SK-N-SH (cell line): ENCODE measurements at regions not wholly inside any gene's neighbourhood (a gene's known extent, or its start where the extent isn't known, plus 50 kb on each side); places are given as distances from the start of the nearest gene placed in this dataset.
A peak's percentile ranks its signal among the peaks of the same experiment; 100 is the strongest.

Experiments
- CTCF ChIA-PET: fragments of 300-600, 350-600 bp; formaldehyde crosslinking; extraction: SDS; loops from one replicate; lab custom pipeline; 2021; lab: Yijun Ruan, JAX
- POLR2A ChIA-PET: fragments of 350-600 bp; sonication (Branson Sonifier 250); formaldehyde crosslinking; extraction: SDS; loops from one replicate; lab custom pipeline; 2020; ENCODE audit warnings: antibody characterized with exemption, inconsistent platforms; lab: Yijun Ruan, JAX
- DNase-seq: peaks from one replicate; pipeline ENCODE4 v3.0.0; 2012
- H2AFZ ChIP-seq: fragments of 200-600 bp; sonication (generic); 2 replicates; pipeline ENCODE4 v1.8.1; 2016; ENCODE audit warnings: antibody characterized with exemption, mild to moderate bottlenecking, low read depth
- H3F3A ChIP-seq: fragments of 200-600 bp; sonication (generic); replicated peaks from 2 replicates; pipeline ENCODE3; 2016; ENCODE audit warnings: antibody characterized with exemption, mild to moderate bottlenecking; ENCODE audit not compliant: insufficient read depth
- H3K27ac ChIP-seq, 2 experiments: fragments of 200-500 bp in 1 of 2; fragments of 200-600 bp in 1 of 2; sonication (Bioruptor generic) in 1 of 2; sonication (generic), shearing (Covaris generic) in 1 of 2; 2 replicates each; pipeline versions ENCODE4 v1.5.1 to v1.6.1; 2014 to 2016; ENCODE audit warnings: low read depth in 2 of 2, inconsistent platforms in 1 of 2, low read length in 1 of 2, mild to moderate bottlenecking in 1 of 2, mixed read lengths in 1 of 2
- H3K27me3 ChIP-seq: fragments of 200-600 bp; sonication (generic), shearing (Covaris generic); 2 replicates; pipeline ENCODE4 v1.6.1; 2016; ENCODE audit warnings: mixed run types; ENCODE audit not compliant: insufficient read depth
- H3K36me3 ChIP-seq, 2 experiments: fragments of 200-500 bp in 1 of 2; fragments of 200-600 bp in 1 of 2; sonication (Bioruptor generic) in 1 of 2; sonication (generic) in 1 of 2; replicated peaks in 1 of 2; 2 replicates each; pipeline versions ENCODE3 to v1.5.1; 2014 to 2016; ENCODE audit warnings: low read length in 1 of 2, mild to moderate bottlenecking in 1 of 2; ENCODE audit not compliant: insufficient read depth in 2 of 2, control insufficient read depth in 1 of 2
- H3K4me1 ChIP-seq, 2 experiments: fragments of 200-500 bp in 1 of 2; fragments of 200-600 bp in 1 of 2; sonication (Bioruptor generic) in 1 of 2; sonication (generic), shearing (Covaris generic) in 1 of 2; 2 replicates each; pipeline versions ENCODE4 v1.5.1 to v1.6.1; 2014 to 2016; ENCODE audit warnings: low read depth in 1 of 2, low read length in 1 of 2, mixed run types in 1 of 2; ENCODE audit not compliant: insufficient read depth in 2 of 2, control insufficient read depth in 1 of 2
- H3K4me2 ChIP-seq: fragments of 200-600 bp; sonication (generic), shearing (Covaris generic); 2 replicates; pipeline ENCODE4 v1.6.1; 2017; ENCODE audit warnings: mixed run types
- H3K4me3 ChIP-seq, 2 experiments: fragments of 200-500 bp in 1 of 2; fragments of 200-600 bp in 1 of 2; sonication (Bioruptor generic) in 1 of 2; sonication (generic), shearing (Covaris generic) in 1 of 2; 2 replicates each; pipeline versions ENCODE4 v1.5.1 to v1.8.1; 2014 to 2016; ENCODE audit warnings: low read depth in 2 of 2, inconsistent platforms in 1 of 2, low read length in 1 of 2, mild to moderate bottlenecking in 1 of 2, mixed read lengths in 1 of 2, moderate library complexity in 1 of 2
- H3K79me2 ChIP-seq: fragments of 200-600 bp; sonication (generic); 2 replicates; pipeline ENCODE4 v1.8.1; 2017; ENCODE audit warnings: mild to moderate bottlenecking; ENCODE audit not compliant: insufficient read depth
- H3K9ac ChIP-seq: fragments of 200-600 bp; sonication (generic); 2 replicates; pipeline ENCODE4 v1.6.1; 2017; ENCODE audit warnings: mixed run types
- H3K9me2 ChIP-seq: fragments of 200-600 bp; sonication (generic); 2 replicates; pipeline ENCODE4 v1.6.1; 2017; ENCODE audit warnings: mixed run types
- H3K9me3 ChIP-seq: fragments of 200-600 bp; sonication (generic); 2 replicates; pipeline ENCODE4 v1.6.1; 2017; ENCODE audit warnings: mixed run types, mild to moderate bottlenecking, moderate library complexity
- H4K20me1 ChIP-seq: fragments of 200-600 bp; sonication (generic); 2 replicates; pipeline ENCODE4 v1.6.1; 2017; ENCODE audit warnings: mild to moderate bottlenecking, mixed run types; ENCODE audit not compliant: insufficient read depth
- CTCF ChIP-seq: fragments of 200-600 bp; sonication (generic); IDR thresholded peaks from 2 replicates; pipeline ENCODE4 v1.6.1; 2017; ENCODE audit warnings: antibody characterized with exemption, mild to moderate bottlenecking, moderate library complexity
- EP300 ChIP-seq, 2 experiments: IDR thresholded peaks; 2 replicates each; pipeline versions ENCODE4 v1.4.0 to v1.6.1; 2012; ENCODE audit warnings: borderline replicate concordance in 1 of 2, low read depth in 1 of 2, low read length in 1 of 2
- EZH2phosphoT487 ChIP-seq: fragments of 200-600 bp; sonication (generic); IDR thresholded peaks from 2 replicates; pipeline ENCODE4 v1.6.1; 2017; ENCODE audit warnings: low read depth, mixed run types, mild to moderate bottlenecking, antibody characterized with exemption, moderate library complexity, borderline replicate concordance
- GATA2 ChIP-seq: sonication (generic); formaldehyde crosslinking; IDR thresholded peaks from 2 replicates; pipeline ENCODE4 v1.5.0; 2020; ENCODE audit warnings: mild to moderate bottlenecking, missing genetic modification reagents
- PBX3 ChIP-seq: IDR thresholded peaks from 2 replicates; pipeline ENCODE4; 2012
- RAD21 ChIP-seq: IDR thresholded peaks from 2 replicates; pipeline ENCODE4 v1.6.1; 2012; ENCODE audit warnings: mild to moderate bottlenecking, low read length
- SMC3 ChIP-seq: IDR thresholded peaks from 2 replicates; pipeline ENCODE4 v1.6.1; 2012; ENCODE audit warnings: low read depth, low read length, improper control_type of control experiment
- TEAD4 ChIP-seq: IDR thresholded peaks from 2 replicates; pipeline ENCODE4 v1.4.0; 2012; ENCODE audit warnings: mild to moderate bottlenecking, borderline replicate concordance; ENCODE audit not compliant: insufficient read depth
- WGBS: methylation state at CpG from one replicate; pipeline ENCODE4 v1.1.6; 2017; ENCODE audit warnings: low lambda C conversion rate; 5-methylcytosine and 5-hydroxymethylcytosine counted together
- TF ChIP-seq, protein P1 (sequence below): fragments of 150-350 bp; IDR thresholded peaks from 2 replicates; pipeline ENCODE4 v1.6.1; 2017; ENCODE audit warnings: antibody characterized with exemption, low read length, low read depth, borderline replicate concordance

GRCh38 chr13:62022369-62022768, 606.7 kb upstream of the PCDH20 start (continued):
- TF ChIP-seq, protein P1, sequence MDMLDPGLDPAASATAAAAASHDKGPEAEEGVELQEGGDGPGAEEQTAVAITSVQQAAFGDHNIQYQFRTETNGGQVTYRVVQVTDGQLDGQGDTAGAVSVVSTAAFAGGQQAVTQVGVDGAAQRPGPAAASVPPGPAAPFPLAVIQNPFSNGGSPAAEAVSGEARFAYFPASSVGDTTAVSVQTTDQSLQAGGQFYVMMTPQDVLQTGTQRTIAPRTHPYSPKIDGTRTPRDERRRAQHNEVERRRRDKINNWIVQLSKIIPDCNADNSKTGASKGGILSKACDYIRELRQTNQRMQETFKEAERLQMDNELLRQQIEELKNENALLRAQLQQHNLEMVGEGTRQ: no peak

DNA sequence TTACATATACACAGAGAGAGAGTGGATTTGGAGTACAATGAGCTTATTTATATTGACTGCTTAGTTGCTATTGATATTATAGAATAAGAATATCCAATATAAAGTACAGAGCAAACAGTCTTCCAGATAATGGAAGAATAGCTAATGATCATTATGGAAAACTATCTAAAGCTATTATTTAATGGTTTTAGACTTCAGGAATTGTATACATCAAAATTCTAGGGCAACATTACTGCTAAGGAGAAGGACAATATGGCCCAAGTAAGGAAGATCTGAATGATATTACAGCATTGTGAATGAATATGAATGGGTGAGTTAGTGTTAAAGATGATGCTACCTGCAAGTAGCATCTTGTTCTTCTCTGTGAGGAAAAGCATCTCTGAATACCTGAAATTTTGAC, 604.2 kb upstream of the PCDH20 start:
- H3K4me2 ChIP-seq: no peak overlapping the region
- CTCF ChIA-PET: no interaction called here
- H2AFZ ChIP-seq: no peak overlapping the region
- no peaks in the 10 kb centered on the region for H3K36me3 ChIP-seq
- DNase-seq: no peak
- TF ChIP-seq TEAD4 (no peak), GATA2 (CRISPR knock-in tag) (no peak), EZH2phosphoT487 (no peak), PBX3 (no peak)
- TF ChIP-seq, all 33 proteins: peak for 0
- Histone ChIP-seq H3K27ac (no peak overlapping the region), H4K20me1 (no peaks in the 10 kb centered on the region), H3K9ac (no peak overlapping the region), H3K4me1 (no peaks in the 10 kb centered on the region), H3K79me2 (no peaks in the 10 kb centered on the region), H3K9me3 (no peaks in the 10 kb centered on the region; the same call in 1 of the 2 replicates), H3K4me3 (no peak overlapping the region), H3K27me3 (no peaks in the 10 kb centered on the region), H3K9me2 (no peaks in the 10 kb centered on the region; the same call in 1 of the 2 replicates), H3F3A (no peaks in the 10 kb centered on the region)
- POLR2A ChIA-PET: no interaction called here

GRCh38 chr13:62014299-62014698, 598.6 kb upstream of the PCDH20 start:
- no peaks in the 10 kb centered on the region for H3K9me3 ChIP-seq
- ChIA-PET CTCF (interaction anchor here (1.0 to 1.4 kb wide), 5 partner anchors 12 to 64 kb away, joined by 3 to 5 read pairs (median 3); no protein-coding TSS in a partner anchor), POLR2A (no interaction called here)
- H3K36me3 ChIP-seq: no peaks in the 10 kb centered on the region
- no peaks in the 10 kb centered on the region for H3K27me3 ChIP-seq
- H3K9me2 ChIP-seq: no peaks in the 10 kb centered on the region; the same call in 1 of the 2 replicates
- WGBS: 8% methylated on average over 3 of the region's 3 CpGs
- H3K4me1 ChIP-seq: no peaks in the 10 kb centered on the region
- H3K9ac ChIP-seq: no peak overlapping the region
- no peaks in the 10 kb centered on the region for H3F3A ChIP-seq
- peak; percentile 12 for DNase-seq
- peak overlapping the region; percentile 54; the same call in 1 of the 2 replicates for H3K4me2 ChIP-seq
- no peaks in the 10 kb centered on the region for H3K79me2 ChIP-seq
- peak overlapping the region; percentile 25 to 33; a peak in 3 of 4 replicates for H3K4me3 ChIP-seq
- H4K20me1 ChIP-seq: no peaks in the 10 kb centered on the region
- no peak overlapping the region for H3K27ac ChIP-seq
- TF ChIP-seq CTCF: peak; percentile 51
- peak; percentile 18; the same call in 1 of the 2 replicates for TF ChIP-seq SMC3
- TF ChIP-seq EP300 (IDR thresholded peaks at IDR 0.05; ENCODE audit: borderline replicate concordance in 1 of 2, low read depth in 1 of 2, low read length in 1 of 2): no peak
- peak; percentile 73 for TF ChIP-seq RAD21
- H2AFZ ChIP-seq: peak overlapping the region; percentile 64; the same call in 1 of the 2 replicates
